Panc1 (cell line): ENCODE measurements at regions not wholly inside any gene's neighbourhood (a gene's known extent, or its start where the extent isn't known, plus 50 kb on each side); places are given as distances from the start of the nearest gene placed in this dataset.
A peak's percentile ranks its signal among the peaks of the same experiment; 100 is the strongest.

ENCODE experiments used
- ATAC-seq: fragments of 200-7000 bp; cut with Tn5 transposase; 2 replicates; pipeline ENCODE4 v1.9.1; 2020; ENCODE audit warnings: mild to moderate bottlenecking, moderate library complexity
- BruUV-seq: library from RNA; stranded (reverse); fragments of 400-500 nt; replicated peaks from 2 replicates; lab custom pipeline; 2021; lab: Mats Ljungman, UMichigan
- CTCF ChIA-PET: fragments of 300-600 bp; sonication (Branson Sonifier 250); formaldehyde crosslinking; loops from one replicate; lab custom pipeline; 2022; ENCODE audit warnings: antibody characterized with exemption; lab: Charles Lee
- POLR2A ChIA-PET: fragments of 300-600 bp; sonication (Branson Sonifier 250); formaldehyde crosslinking; loops from one replicate; lab custom pipeline; 2022; ENCODE audit warnings: antibody characterized with exemption; lab: Charles Lee
- DNase-seq: peaks from one replicate; pipeline ENCODE4 v3.0.0-alpha.2; 2010; ENCODE audit warnings: low read depth, low spot score
- H3K27ac ChIP-seq: 2 replicates; pipeline ENCODE4 v1.5.1; 2011; ENCODE audit warnings: mild to moderate bottlenecking, low read length, inconsistent platforms
- H3K27me3 ChIP-seq: fragments of 200-500 bp; sonication (Bioruptor generic); 2 replicates; pipeline ENCODE4 v1.6.0; 2014; ENCODE audit warnings: low read length, inconsistent platforms; ENCODE audit not compliant: control insufficient read depth, insufficient read depth
- H3K36me3 ChIP-seq: fragments of 200-500 bp; sonication (Bioruptor generic); 2 replicates; pipeline ENCODE4 v1.5.1; 2014; ENCODE audit warnings: inconsistent platforms, mild to moderate bottlenecking, low read length, moderate library complexity; ENCODE audit not compliant: control insufficient read depth, insufficient read depth
- H3K4me1 ChIP-seq: 2 replicates; pipeline ENCODE4 v1.5.1; 2011; ENCODE audit warnings: inconsistent platforms, mild to moderate bottlenecking, low read length, moderate library complexity; ENCODE audit not compliant: control insufficient read depth, insufficient read depth
- H3K4me3 ChIP-seq, 2 experiments: 2 replicates each; pipeline ENCODE4 v1.5.1; 2011 to 2012; ENCODE audit warnings: low read depth in 2 of 2, low read length in 2 of 2, mild to moderate bottlenecking in 2 of 2, inconsistent platforms in 1 of 2, moderate library complexity in 1 of 2
- H3K9me3 ChIP-seq: fragments of 200-500 bp; sonication (Bioruptor generic); 2 replicates; pipeline ENCODE4 v1.5.1; 2014; ENCODE audit warnings: low read depth, mild to moderate bottlenecking, inconsistent platforms, low read length, moderate library complexity; ENCODE audit not compliant: control insufficient read depth, insufficient read depth
- CTCF ChIP-seq: fragments of 450-650 bp; IDR thresholded peaks from 2 replicates; pipeline ENCODE4 v1.5.1; 2017; ENCODE audit warnings: mild to moderate bottlenecking
- POLR2AphosphoS5 ChIP-seq: IDR thresholded peaks from 2 replicates; pipeline ENCODE4 v1.6.1; 2012; ENCODE audit warnings: mild to moderate bottlenecking, low read depth, low read length, moderate library complexity
- REST ChIP-seq, 2 experiments: IDR thresholded peaks; 2 replicates each; pipeline ENCODE4 v1.6.1; 2011 to 2012; ENCODE audit warnings: low read depth in 2 of 2, control low read depth in 1 of 2, low read length in 1 of 2, mild to moderate bottlenecking in 1 of 2, moderate library complexity in 1 of 2; ENCODE audit not compliant: insufficient read depth in 1 of 2
- SIN3A ChIP-seq: IDR thresholded peaks from 2 replicates; pipeline ENCODE4 v1.6.1; 2012; ENCODE audit warnings: low read depth, mild to moderate bottlenecking, low read length, moderate library complexity, borderline replicate concordance; ENCODE audit not compliant: insufficient read depth
- TCF7L2 ChIP-seq: IDR thresholded peaks from 2 replicates; pipeline ENCODE4 v1.6.1; 2011; ENCODE audit warnings: mild to moderate bottlenecking, low read depth, low read length, inconsistent platforms
- in situ Hi-C: cut with HindIII; loops from 2 replicates; pipeline ENCODE4 v1.10.0; 2016; ENCODE audit warnings: low sequenced_read_pairs, low pct_unique_long_range_greater_than_20kb
- intact Hi-C: fragments of 100-400 bp; cut with micrococcal nuclease; formaldehyde crosslinking; loops from one replicate; pipeline ENCODE4 v1.10.0; 2022; ENCODE audit not compliant: unreplicated experiment

- Histone ChIP-seq H3K36me3 (no peaks in the 10 kb centered on the region), H3K27me3 (no peaks in the 10 kb centered on the region), H3K4me3 (no peak overlapping the region), H3K9me3 (no peaks in the 10 kb centered on the region), H3K4me1 (peaks cover 10% of the 10 kb centered on the region; the same call in 1 of the 2 replicates), H3K27ac (peak overlapping the region; percentile 3; the same call in 1 of the 2 replicates)
- DNase-seq (no peak), ATAC-seq (no peak)
- intact Hi-C loops, result no loop called here
- no TSS peak for BruUV-seq
- TF ChIP-seq TCF7L2 (no peak), REST (IDR thresholded peaks at IDR 0.05; ENCODE audit: insufficient read depth in 1 of 2, low read depth in 2 of 2, low read length in 1 of 2) (no peak)
- POLR2A ChIA-PET, result no interaction called here
- CTCF ChIA-PET, result no interaction called here
- in situ Hi-C loops, result no loop called here
These were observed 818.6 kb downstream of the TNS3 start for GRCh38 chr7:46763344-46763743.

- in situ Hi-C loops, result no loop called here
- no TSS peak for BruUV-seq
- no peak for ATAC-seq
These were observed 822.0 kb downstream of the TNS3 start for GRCh38 chr7:46759711-46760480.

More at GRCh38 chr7:46759711-46760480, 822.0 kb downstream of the TNS3 start:
- POLR2A ChIA-PET, result no interaction called here
- no peaks in the 10 kb centered on the region for H3K36me3 ChIP-seq
- no peak for DNase-seq
- H3K4me3 ChIP-seq, result no peak overlapping the region
- H3K27me3 ChIP-seq, result no peaks in the 10 kb centered on the region
- no peak for TF ChIP-seq REST (IDR thresholded peaks at IDR 0.05; ENCODE audit: insufficient read depth in 1 of 2, low read depth in 2 of 2, low read length in 1 of 2)
- TF ChIP-seq CTCF, result no peak
- TF ChIP-seq SIN3A, result no peak
- no peak for TF ChIP-seq POLR2AphosphoS5
- TF ChIP-seq TCF7L2, result no peak
- CTCF ChIA-PET, result no interaction called here
- H3K27ac ChIP-seq, result no peak overlapping the region
- peaks cover 10% of the 10 kb centered on the region; the same call in 1 of the 2 replicates for H3K4me1 ChIP-seq
- H3K9me3 ChIP-seq, result no peaks in the 10 kb centered on the region
- intact Hi-C loops, result no loop called here
